ENCODE measurements at regions not wholly inside any gene's neighbourhood (a gene's known extent, or its start where the extent isn't known, plus 50 kb on each side); places are given as distances from the start of the nearest gene placed in this dataset.
"Not testable (repeated sequence)": the region's sequence is repeated elsewhere in the genome, so short reads cannot be mapped to it uniquely, and the experiment has no call there.

DNA sequence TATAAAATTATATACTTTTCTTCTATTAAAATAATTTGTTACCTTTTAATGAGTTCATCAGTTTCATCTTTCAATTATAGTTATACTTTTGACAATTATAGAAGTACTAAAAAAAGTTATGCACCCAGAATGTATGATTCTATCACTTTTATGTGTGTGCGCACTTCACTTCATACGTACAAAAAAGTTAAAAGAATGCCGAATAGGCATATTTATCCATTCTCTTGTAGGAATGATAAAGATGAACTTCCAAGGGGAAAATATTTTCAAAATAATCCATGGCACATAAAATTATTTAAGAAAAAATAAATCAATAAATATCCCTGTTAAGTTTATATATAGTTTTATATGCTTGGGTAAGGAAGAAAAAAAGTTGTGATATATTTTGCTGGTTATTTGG, 166.9 kb upstream of the PRSS1 start:
- TF ChIP-seq, protein P1, sequence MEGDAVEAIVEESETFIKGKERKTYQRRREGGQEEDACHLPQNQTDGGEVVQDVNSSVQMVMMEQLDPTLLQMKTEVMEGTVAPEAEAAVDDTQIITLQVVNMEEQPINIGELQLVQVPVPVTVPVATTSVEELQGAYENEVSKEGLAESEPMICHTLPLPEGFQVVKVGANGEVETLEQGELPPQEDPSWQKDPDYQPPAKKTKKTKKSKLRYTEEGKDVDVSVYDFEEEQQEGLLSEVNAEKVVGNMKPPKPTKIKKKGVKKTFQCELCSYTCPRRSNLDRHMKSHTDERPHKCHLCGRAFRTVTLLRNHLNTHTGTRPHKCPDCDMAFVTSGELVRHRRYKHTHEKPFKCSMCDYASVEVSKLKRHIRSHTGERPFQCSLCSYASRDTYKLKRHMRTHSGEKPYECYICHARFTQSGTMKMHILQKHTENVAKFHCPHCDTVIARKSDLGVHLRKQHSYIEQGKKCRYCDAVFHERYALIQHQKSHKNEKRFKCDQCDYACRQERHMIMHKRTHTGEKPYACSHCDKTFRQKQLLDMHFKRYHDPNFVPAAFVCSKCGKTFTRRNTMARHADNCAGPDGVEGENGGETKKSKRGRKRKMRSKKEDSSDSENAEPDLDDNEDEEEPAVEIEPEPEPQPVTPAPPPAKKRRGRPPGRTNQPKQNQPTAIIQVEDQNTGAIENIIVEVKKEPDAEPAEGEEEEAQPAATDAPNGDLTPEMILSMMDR (IDR thresholded peaks at IDR 0.05; ENCODE audit: borderline replicate concordance): no peak
- DNase-seq: no peak
- intact Hi-C loops (cut with micrococcal nuclease): no loop called here
- H3K9me3 ChIP-seq (replicated peaks): no peaks in the 10 kb centered on the region
- no peaks in the 10 kb centered on the region for H3K4me1 ChIP-seq
- no peaks in the 10 kb centered on the region for H3K27me3 ChIP-seq (ENCODE audit: low read depth)
- no peaks in the 10 kb centered on the region for H3K36me3 ChIP-seq
- no peak overlapping the region for H3K4me3 ChIP-seq
- H3K27ac ChIP-seq (replicated peaks): no peak overlapping the region

DNA sequence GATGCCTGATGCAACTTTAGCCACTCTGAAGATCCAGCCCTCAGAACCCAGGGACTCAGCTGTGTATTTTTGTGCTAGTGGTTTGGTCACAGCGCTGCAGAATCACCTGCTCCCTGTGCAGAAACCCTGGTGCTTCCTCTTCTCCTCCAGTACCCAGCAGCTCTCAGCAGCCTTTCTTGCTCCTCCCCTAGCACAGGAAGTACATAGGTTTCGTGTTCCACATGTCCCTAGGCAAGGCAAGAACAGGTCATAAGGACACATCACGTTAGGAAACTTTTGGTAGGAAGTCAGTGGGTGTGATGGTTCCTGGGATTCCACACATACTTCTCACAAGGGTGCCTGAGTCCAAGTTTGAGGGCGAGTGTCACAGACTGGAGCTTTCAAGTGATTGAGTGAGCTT, 167.9 kb upstream of the PRSS1 start:
- DNase-seq: no peak
- intact Hi-C loops (cut with micrococcal nuclease): no loop called here
- H3K36me3 ChIP-seq: no peaks in the 10 kb centered on the region
- TF ChIP-seq, protein P1 (IDR thresholded peaks at IDR 0.05; ENCODE audit: borderline replicate concordance): no peak
- no peaks in the 10 kb centered on the region for H3K9me3 ChIP-seq (replicated peaks)
- H3K27me3 ChIP-seq (ENCODE audit: low read depth): no peaks in the 10 kb centered on the region
- no peak overlapping the region for H3K4me3 ChIP-seq
- H3K4me1 ChIP-seq: no peaks in the 10 kb centered on the region
- H3K27ac ChIP-seq (replicated peaks): no peak overlapping the region

DNA sequence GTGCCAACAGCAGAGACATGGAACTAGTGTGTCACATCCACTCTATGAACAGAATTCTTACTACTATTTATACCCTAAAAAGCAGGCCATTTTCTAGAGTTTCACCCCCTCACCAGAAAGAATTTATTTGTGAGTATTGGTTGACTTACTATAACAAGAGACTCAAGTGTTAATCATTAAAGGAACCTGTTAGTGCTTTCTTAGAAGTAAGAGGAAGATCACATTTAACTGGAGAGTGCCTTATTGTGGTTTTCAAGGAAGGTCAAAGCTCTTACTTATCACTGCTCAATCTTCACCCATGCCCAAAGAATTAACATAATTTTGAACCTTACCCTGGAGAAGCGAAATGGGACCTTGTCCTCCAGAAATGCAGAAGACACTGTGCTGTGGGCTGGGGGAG, 169.3 kb upstream of the PRSS1 start:
- intact Hi-C loops (cut with micrococcal nuclease): no loop called here

DNA sequence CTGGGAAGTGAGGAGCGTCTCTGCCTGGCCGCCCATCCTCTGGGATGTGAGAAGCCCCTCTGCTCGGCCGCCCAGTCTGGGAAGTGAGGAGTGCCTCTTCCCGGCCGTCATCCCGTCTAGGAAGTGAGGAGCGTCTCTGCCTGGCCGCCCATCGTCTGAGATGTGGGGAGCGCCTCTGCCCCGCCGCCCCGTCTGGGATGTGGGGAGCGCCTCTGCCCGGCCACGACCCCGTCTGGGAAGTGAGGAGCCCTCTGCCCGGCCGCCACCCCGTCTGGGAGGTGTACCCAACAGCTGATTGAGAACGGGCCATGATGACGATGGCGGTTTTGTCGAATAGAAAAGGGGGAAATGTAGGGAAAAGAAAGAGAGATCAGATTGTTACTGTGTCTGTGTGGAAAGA, 173.9 kb upstream of the PRSS1 start:
- H3K36me3 ChIP-seq; H3K9me3 ChIP-seq (replicated peaks); H3K4me3 ChIP-seq; H3K4me1 ChIP-seq; H3K27ac ChIP-seq (replicated peaks); intact Hi-C loops (cut with micrococcal nuclease); DNase-seq: not testable (repeated sequence)
- peaks cover 16% of the 10 kb centered on the region for H3K27me3 ChIP-seq (ENCODE audit: low read depth)

More for the DNA sequence above, 169.3 kb upstream of the PRSS1 start:
- H3K4me1 ChIP-seq: no peaks in the 10 kb centered on the region
- no peak overlapping the region for H3K4me3 ChIP-seq
- TF ChIP-seq, protein P1 (IDR thresholded peaks at IDR 0.05; ENCODE audit: borderline replicate concordance): no peak
- no peak overlapping the region for H3K27ac ChIP-seq (replicated peaks)
- no peaks in the 10 kb centered on the region for H3K9me3 ChIP-seq (replicated peaks)
- H3K36me3 ChIP-seq: no peaks in the 10 kb centered on the region
- no peaks in the 10 kb centered on the region for H3K27me3 ChIP-seq (ENCODE audit: low read depth)
- DNase-seq: no peak

DNA sequence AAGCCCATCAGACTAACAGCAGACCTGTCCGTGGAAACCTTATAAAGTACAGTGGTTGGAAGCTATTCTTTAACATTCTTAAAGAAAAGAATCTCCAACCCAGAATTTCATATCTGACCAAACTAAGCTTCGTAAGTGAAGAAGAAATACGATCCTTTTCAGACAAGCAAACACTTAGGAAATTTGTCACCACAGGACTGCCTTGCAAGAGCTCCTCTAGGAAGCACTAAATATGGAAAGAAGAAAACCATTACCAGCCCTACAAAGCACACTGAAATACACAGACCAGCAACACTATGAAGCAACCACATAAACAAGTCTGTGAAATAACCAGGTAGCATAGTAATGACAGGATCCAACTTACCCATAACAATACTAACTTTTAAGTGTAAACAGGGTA, 177.7 kb upstream of the PRSS1 start:
- intact Hi-C loops (cut with micrococcal nuclease): no loop called here
- peaks cover 35% of the 10 kb centered on the region for H3K27me3 ChIP-seq (ENCODE audit: low read depth)
- H3K4me3 ChIP-seq: no peak overlapping the region
- DNase-seq: no peak
- TF ChIP-seq, protein P1 (IDR thresholded peaks at IDR 0.05; ENCODE audit: borderline replicate concordance): no peak
- H3K4me1 ChIP-seq: no peaks in the 10 kb centered on the region
- no peaks in the 10 kb centered on the region for H3K36me3 ChIP-seq
- H3K27ac ChIP-seq (replicated peaks): no peak overlapping the region
- H3K9me3 ChIP-seq (replicated peaks): peaks cover 9% of the 10 kb centered on the region

DNA sequence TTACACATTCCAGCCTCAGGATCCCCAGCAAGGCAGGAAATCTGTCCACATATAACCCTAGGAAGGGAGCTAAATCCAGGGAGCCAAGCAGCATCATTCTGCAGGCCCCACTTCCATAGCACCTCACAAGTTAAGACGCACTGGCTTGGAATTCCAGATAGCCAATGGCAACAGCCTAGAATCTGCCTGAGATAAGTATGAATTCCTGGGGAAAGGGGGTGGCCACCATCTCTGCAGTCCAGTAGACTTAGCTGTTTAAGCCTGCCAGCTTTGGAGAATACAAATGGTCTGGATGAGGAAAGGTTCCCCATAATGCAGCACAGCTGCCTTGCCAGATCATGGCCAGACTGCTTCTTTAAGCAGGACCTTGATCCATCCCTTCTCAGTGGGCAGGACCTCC, 179.4 kb upstream of the PRSS1 start:
- DNase-seq: no peak
- Histone ChIP-seq H3K9me3 (replicated peaks) (peaks cover 9% of the 10 kb centered on the region), H3K27ac (replicated peaks) (no peak overlapping the region), H3K4me1 (no peaks in the 10 kb centered on the region), H3K27me3 (ENCODE audit: low read depth) (peaks cover 35% of the 10 kb centered on the region), H3K4me3 (no peak overlapping the region), H3K36me3 (no peaks in the 10 kb centered on the region)
- intact Hi-C loops (cut with micrococcal nuclease): no loop called here
- TF ChIP-seq, protein P1 (IDR thresholded peaks at IDR 0.05; ENCODE audit: borderline replicate concordance): no peak

Data from left ventricle myocardium inferior (tissue), 1 donor.